Lung (tissue), 11 donors: ENCODE measurements at regions not wholly inside any gene's neighbourhood (a gene's known extent, or its start where the extent isn't known, plus 50 kb on each side); places are given as distances from the start of the nearest gene placed in this dataset.
A peak's percentile ranks its signal among the peaks of the same experiment; 100 is the strongest.

Source experiments
- ATAC-seq: fragments of 200-7000 bp; cut with Tn5 transposase; one replicate; pipeline ENCODE4 v1.9.1; 2020; ENCODE audit warnings: moderate number of reproducible peaks; ENCODE audit not compliant: insufficient read depth, low FRiP score
- DNase-seq, 3 donors: peaks; one replicate each; pipeline ENCODE4 v3.0.0-alpha.2; 2013 to 2017
- H3K27ac ChIP-seq, 2 donors: one replicate each; pipeline ENCODE4 v1.5.1; 2013; ENCODE audit warnings: mild to moderate bottlenecking in 2 of 2, moderate library complexity in 2 of 2, control low read depth in 1 of 2, inconsistent platforms in 1 of 2, low read depth in 1 of 2, low read length in 1 of 2
- H3K27me3 ChIP-seq, 3 donors: one replicate each; pipeline ENCODE4 v1.5.1; 2013; ENCODE audit warnings: low read length in 2 of 3; ENCODE audit not compliant: control insufficient read depth in 3 of 3, insufficient read depth in 3 of 3
- H3K36me3 ChIP-seq, 4 donors: one replicate each; pipeline ENCODE4 v1.5.1; 2013; ENCODE audit warnings: low read length in 4 of 4, mild to moderate bottlenecking in 1 of 4, moderate library complexity in 1 of 4; ENCODE audit not compliant: control insufficient read depth in 4 of 4, insufficient read depth in 4 of 4
- H3K4me1 ChIP-seq, 5 donors: one replicate each; pipeline ENCODE4 v1.5.1; 2013; ENCODE audit warnings: low read length in 5 of 5, mild to moderate bottlenecking in 2 of 5, moderate library complexity in 1 of 5; ENCODE audit not compliant: control insufficient read depth in 5 of 5, insufficient read depth in 5 of 5
- H3K4me3 ChIP-seq: one replicate; pipeline ENCODE4 v1.5.1; 2013; ENCODE audit warnings: mild to moderate bottlenecking, control low read depth, moderate library complexity
- H3K9ac ChIP-seq, 2 donors: one replicate each; pipeline ENCODE4 v1.5.1; 2013; ENCODE audit warnings: low read length in 2 of 2, control low read depth in 1 of 2; ENCODE audit not compliant: insufficient read depth in 1 of 2
- H3K9me3 ChIP-seq, 4 donors: one replicate each; pipeline ENCODE4 v1.5.1; 2013; ENCODE audit warnings: low read length in 3 of 4, mild to moderate bottlenecking in 1 of 4, moderate library complexity in 1 of 4; ENCODE audit not compliant: control insufficient read depth in 4 of 4, insufficient read depth in 3 of 4
- WGBS, 2 donors: extraction: QIAGEN DNeasy Blood & Tissue Kit; methylation state at CpG; one replicate each; pipeline ENCODE4 v1.1.7; 2013; 5-methylcytosine and 5-hydroxymethylcytosine counted together
- TF ChIP-seq, protein P1 (sequence below): IDR thresholded peaks from 2 replicates; pipeline ENCODE4 v1.5.1; 2012; ENCODE audit warnings: mild to moderate bottlenecking; ENCODE audit errors: control extremely low read depth, extremely low read depth
- donor health status: control.
- donor health status: control.
- donor health status: Bipolar disorder and iron deficiency.
- donor health status: healthy.
- donor health status: DM: yes; HTN: yes; CAD: no.

DNA sequence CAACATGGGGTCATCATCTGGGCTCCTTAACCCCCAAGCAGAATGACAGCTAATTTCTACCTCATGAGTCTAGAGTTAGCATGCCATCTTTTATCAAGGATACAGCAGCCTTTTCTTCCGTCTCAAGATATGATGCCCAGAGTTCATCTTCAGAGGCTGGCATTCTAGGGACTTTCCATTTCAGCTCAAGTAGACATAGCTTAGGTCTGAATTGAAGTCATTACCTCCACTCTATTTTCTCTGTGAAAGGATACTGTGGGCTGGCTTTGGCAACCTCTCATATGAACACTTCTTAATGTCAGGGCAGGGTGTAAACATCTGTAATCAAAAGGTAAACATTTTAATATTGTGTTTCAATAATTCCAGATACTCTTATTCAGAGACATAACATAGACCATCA is 535.7 kb downstream of the MAT2B start:
- Histone ChIP-seq H3K9me3 (no peaks in the 10 kb centered on the region), H3K4me3 (no peak overlapping the region), H3K4me1 (no peaks in the 10 kb centered on the region), H3K27me3 (no peaks in the 10 kb centered on the region), H3K36me3 (no peaks in the 10 kb centered on the region), H3K9ac (no peak overlapping the region), H3K27ac (no peak overlapping the region)
- TF ChIP-seq, protein P1, sequence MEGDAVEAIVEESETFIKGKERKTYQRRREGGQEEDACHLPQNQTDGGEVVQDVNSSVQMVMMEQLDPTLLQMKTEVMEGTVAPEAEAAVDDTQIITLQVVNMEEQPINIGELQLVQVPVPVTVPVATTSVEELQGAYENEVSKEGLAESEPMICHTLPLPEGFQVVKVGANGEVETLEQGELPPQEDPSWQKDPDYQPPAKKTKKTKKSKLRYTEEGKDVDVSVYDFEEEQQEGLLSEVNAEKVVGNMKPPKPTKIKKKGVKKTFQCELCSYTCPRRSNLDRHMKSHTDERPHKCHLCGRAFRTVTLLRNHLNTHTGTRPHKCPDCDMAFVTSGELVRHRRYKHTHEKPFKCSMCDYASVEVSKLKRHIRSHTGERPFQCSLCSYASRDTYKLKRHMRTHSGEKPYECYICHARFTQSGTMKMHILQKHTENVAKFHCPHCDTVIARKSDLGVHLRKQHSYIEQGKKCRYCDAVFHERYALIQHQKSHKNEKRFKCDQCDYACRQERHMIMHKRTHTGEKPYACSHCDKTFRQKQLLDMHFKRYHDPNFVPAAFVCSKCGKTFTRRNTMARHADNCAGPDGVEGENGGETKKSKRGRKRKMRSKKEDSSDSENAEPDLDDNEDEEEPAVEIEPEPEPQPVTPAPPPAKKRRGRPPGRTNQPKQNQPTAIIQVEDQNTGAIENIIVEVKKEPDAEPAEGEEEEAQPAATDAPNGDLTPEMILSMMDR, result no peak
- ATAC-seq, result no peak
- DNase-seq, result no peak
- whole genome bisulfite sequencing, 2 donors, result 93 to 97% methylated on average over 1 of the region's 1 CpG

DNA sequence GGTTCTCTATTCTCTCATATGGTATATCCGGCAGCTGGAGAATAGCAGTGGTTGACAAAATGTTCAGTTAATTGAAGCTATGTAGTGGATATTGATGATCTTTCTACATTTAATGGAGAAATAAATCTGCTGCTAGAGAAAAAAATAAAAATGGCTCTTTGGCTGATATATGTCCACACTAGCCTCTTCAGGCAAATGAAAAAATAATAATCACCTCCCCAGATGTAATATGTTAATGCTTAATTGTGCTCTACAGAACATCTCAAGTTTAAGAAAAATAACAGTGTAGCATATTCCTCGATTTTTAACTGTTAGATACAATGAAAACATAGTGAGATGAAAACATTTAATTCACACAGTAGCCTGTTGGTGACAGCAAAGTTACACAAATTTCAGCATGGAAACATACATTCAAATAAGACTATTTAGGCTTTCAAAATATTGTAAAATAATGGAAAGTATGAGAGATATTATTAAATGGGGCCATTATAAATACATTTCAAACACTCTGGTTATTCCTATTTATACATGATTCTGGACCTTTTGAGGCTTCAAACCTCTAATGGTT is 543.0 kb downstream of the MAT2B start:
- no peak overlapping the region for H3K4me3 ChIP-seq
- no peaks in the 10 kb centered on the region for H3K27me3 ChIP-seq
- H3K27ac ChIP-seq, result no peak overlapping the region
- no peak for ATAC-seq
- H3K4me1 ChIP-seq, result no peaks in the 10 kb centered on the region
- H3K9me3 ChIP-seq, result no peaks in the 10 kb centered on the region
- TF ChIP-seq, protein P1, result no peak
- DNase-seq, result peak in 2 of 3 donors; percentile 39 to 54
- H3K9ac ChIP-seq, result no peak overlapping the region
- 76 to 84% methylated on average over 2 of the region's 2 CpGs for WGBS, 2 donors
- H3K36me3 ChIP-seq, result no peaks in the 10 kb centered on the region

DNA sequence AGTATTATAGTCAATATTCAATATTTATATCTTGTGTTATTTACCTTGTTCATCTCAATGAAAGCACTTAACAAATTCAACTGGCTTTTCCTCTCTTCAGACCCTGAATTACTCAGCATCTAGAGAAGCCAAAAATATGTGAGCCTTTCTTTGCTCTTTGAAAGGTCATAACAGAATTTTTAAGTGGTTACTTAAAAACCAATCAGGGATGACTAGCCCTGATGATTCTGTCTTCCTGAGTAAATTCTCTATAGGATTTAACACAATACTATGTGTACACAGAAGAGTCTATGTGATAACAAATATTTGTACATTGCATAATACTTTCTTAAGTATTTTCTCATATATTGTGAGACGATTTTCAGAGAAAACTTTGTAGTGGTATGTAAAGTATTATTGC is 546.3 kb downstream of the MAT2B start:
- Histone ChIP-seq H3K36me3 (no peaks in the 10 kb centered on the region), H3K9ac (no peak overlapping the region), H3K4me3 (no peak overlapping the region), H3K27ac (no peak overlapping the region), H3K4me1 (no peaks in the 10 kb centered on the region), H3K9me3 (no peaks in the 10 kb centered on the region), H3K27me3 (no peaks in the 10 kb centered on the region)
- WGBS, 2 donors, result 34 to 68% methylated on average over 1 of the region's 1 CpG
- peak in 1 of 3 donors; percentile 1 for DNase-seq
- ATAC-seq, result no peak
- TF ChIP-seq, protein P1, result no peak

DNA sequence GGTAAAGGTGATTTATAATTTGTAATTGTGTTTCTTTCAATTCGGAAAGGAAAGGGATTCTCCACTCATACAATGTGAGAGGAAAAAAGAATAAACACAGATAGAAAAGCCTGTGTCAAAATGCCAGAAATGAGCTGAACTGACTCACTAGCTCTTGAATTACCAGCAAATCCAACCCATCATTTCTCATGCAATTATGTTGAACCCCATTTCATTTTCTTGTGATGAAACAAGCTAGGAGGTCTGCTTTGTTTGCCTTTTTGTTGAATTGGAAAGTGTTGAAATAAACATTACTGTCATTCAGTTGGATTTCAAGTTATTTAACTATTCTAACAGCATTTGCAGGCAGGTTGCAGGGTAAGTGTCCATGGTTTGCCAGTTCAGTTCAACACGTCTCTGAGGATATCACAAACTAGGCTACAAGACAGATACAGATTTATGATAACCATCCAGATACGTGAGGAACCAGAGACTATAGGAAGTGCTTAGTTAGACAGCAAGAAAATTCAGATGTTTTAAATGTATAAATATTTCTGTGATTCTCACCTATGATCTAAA is 547.2 kb downstream of the MAT2B start:
- 54 to 55% methylated on average over 3 of the region's 3 CpGs for WGBS, 2 donors
- H3K9me3 ChIP-seq, result no peaks in the 10 kb centered on the region

More for the DNA sequence above, 547.2 kb downstream of the MAT2B start:
- Histone ChIP-seq H3K9ac (no peak overlapping the region), H3K27me3 (no peaks in the 10 kb centered on the region), H3K4me1 (no peaks in the 10 kb centered on the region), H3K4me3 (no peak overlapping the region), H3K36me3 (no peaks in the 10 kb centered on the region), H3K27ac (no peak overlapping the region)
- DNase-seq, result peak in 1 of 3 donors; percentile 29
- TF ChIP-seq, protein P1, result no peak
- ATAC-seq, result no peak
